GM10266 (cell line): ENCODE measurements at regions not wholly inside any gene's neighbourhood (a gene's known extent, or its start where the extent isn't known, plus 50 kb on each side); places are given as distances from the start of the nearest gene placed in this dataset.

Experiments
- DNase-seq: peaks from one replicate; pipeline ENCODE4 v3.0.0; 2012; ENCODE audit errors: extremely low spot score
- TF ChIP-seq, protein P1 (sequence below): IDR thresholded peaks from 2 replicates; pipeline ENCODE4 v1.5.1; 2012; ENCODE audit warnings: mild to moderate bottlenecking, low read depth; ENCODE audit not compliant: control insufficient read depth, insufficient read depth; ENCODE audit errors: missing control alignments

DNA sequence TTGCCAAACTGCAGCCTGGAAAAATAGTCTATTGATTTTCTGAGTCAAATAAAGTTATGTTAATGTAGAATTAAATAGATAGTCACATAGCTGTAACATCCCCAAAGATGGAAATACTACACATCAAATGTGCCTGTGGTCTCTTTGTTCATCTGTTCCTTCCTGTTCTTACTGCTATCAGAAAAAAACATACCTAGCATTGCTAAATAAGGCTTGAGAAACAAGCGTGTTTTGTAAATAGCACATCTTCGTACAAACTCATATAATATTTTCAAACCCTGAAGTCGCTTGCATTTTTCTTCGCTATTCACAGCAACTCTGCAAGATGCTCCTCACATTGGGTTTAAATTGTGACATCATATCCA is 116.1 kb downstream of the KLF6 start:
- TF ChIP-seq, protein P1, sequence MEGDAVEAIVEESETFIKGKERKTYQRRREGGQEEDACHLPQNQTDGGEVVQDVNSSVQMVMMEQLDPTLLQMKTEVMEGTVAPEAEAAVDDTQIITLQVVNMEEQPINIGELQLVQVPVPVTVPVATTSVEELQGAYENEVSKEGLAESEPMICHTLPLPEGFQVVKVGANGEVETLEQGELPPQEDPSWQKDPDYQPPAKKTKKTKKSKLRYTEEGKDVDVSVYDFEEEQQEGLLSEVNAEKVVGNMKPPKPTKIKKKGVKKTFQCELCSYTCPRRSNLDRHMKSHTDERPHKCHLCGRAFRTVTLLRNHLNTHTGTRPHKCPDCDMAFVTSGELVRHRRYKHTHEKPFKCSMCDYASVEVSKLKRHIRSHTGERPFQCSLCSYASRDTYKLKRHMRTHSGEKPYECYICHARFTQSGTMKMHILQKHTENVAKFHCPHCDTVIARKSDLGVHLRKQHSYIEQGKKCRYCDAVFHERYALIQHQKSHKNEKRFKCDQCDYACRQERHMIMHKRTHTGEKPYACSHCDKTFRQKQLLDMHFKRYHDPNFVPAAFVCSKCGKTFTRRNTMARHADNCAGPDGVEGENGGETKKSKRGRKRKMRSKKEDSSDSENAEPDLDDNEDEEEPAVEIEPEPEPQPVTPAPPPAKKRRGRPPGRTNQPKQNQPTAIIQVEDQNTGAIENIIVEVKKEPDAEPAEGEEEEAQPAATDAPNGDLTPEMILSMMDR, result no peak
- no peak for DNase-seq

DNA sequence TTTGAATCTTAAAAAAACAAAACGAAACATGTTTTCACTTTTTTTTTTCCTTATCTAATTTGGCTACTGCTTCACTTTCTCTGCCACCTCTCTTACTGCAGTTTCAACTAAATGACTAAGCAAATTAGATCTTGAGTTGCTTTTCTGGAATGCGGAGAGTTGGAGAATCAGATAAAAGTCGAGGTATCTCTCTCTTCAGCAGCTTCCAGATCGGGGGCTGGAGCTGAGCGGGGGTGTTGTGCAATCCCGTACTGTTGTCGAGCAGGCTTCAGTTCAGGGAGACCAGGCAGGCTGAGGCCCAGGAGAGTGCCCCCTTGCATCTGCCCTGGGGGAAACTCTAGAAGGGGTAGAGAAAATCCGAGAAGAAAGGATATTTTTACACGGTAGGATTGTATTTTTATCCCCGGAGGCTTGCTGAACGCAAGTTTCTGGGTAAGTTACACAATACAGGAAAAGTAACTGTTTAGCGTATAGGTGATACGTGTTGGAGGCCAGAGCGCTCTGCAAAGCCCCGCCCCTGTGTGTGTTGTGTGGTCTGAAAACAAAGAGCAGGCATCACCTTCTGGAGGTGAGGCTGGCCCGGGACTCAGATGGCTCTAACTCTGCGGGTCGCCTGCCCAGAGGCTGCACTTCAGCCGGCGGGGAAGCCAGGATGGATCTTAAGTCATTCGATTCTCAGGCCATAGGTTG is 116.6 kb downstream of the KLF6 start:
- TF ChIP-seq, protein P1, result no peak
- no peak for DNase-seq

DNA sequence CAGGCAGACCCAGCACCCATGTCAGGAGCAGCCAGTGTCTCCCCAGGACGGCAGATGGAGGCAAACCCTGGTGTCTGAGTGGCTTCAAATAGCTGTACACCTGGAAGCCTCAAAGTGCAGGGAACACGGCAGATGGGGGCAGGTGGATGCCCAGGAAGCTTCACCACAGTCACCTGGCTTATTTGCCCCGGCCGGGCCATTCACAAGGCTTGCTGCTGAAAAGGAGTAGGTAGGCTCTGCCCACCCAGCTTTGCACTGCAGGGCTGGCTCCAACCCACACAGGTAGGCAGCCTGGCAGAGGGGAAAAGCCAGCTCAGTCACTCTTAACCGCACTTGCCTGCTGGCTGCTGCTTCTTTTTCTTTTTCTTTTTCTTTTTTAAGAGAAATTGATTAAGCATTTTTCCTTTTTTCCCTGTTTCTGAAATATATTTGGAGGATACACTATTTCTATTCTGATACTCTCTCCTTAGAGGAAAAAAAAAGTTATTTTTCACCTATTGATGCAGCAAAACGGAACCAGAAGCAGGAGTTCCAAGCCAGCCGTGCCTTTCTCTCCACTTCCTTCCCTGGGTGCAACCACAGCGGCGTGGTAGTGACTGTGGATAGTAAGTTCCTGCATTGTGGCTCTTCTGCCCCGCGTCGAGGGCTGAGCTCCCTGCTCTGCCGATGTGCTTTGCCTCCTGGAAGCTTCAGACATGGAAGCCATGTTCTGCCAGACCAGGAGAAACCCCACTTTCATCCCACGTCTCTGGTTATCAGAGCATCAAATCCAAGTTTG is 118.3 kb downstream of the KLF6 start:
- TF ChIP-seq, protein P1, result no peak
- DNase-seq, result no peak

DNA sequence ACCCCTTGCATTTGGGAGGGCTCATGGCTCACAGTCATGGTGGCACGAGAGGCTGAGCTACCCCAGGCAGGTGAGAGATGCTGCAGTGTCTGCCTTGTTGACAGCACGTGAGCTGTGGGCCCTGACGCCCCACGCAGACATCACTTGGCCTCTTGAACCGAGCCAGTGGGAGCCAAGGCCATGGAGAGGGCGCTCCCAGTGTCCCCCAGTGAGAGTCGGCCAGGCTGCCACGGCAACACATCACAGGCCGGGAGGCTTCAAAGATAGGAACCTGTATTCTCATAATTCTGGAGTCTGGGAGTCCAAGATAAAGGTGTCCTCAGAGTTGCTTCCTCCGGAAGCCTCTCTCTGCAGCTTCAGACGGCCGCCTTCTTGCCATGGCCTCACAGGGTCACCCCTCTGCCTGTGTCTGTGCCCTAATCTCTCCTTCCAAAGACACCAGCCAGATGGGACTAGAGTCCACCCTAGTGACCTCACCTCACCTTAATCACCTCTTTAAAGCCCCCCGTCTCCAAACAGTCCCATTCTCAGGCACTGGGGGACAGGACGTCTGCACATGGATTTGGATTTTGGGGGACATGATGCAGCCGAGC is 119.6 kb downstream of the KLF6 start:
- DNase-seq, result no peak
- TF ChIP-seq, protein P1, result no peak

DNA sequence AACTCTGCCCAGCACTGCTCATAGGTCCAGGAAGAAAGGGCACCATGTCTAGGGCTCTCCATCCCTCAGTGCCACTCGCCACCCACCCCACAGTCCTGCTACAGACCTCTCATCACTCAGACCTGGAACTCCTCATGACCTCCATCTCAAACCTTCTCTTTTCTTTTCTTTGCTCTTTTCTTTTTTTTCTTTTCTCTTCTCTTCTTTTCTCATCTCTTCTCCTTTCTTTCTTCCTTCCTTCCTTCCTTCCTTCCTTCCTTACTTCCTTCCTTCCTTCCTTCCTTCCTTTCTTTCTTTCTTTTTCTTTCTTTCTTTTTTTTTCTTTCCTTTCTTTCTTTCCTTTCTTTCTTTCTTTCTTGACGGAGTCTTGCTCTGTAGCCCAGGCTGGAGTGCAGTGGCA is 122.2 kb downstream of the KLF6 start:
- TF ChIP-seq, protein P1, result no peak

DNA sequence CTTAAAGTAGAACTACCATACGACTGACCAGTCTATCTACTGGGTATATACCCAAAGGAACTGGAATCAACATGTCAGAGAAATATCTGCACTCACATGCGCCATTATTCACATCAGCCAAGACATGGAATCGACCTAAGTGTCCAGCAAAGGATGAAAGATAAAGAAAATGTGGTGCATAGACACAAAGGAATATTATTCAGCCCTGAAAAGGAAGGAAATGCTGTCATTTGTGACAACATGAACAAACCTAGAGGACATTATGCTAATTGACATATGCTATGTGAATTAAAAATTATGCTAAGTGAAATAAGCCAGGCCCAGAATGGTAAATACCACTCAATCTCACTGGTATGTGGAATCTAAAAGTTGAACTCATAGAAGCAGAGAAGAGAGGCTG is 123.7 kb downstream of the KLF6 start:
- TF ChIP-seq, protein P1, result no peak

More for the DNA sequence above, 122.2 kb downstream of the KLF6 start:
- DNase-seq, result no peak

DNA sequence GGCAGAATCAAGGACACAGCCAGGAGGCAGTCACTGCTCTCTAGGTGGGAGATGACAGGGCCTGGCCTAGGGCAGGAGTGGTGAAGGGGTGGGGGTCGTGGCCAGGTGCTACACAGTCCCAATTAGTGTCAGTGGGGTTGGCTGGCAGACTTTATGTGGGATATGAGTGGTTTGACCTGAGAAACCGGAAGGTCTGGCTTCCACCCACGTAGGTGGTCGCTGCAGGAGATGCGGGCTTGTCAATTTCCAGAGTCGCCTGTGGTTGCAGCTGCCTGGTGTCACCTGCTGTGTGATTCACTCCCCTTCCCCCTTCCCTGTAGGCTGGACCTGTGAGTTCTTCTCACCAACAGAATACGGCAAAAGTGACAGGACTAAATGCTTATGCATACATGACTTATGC is 124.3 kb downstream of the KLF6 start:
- DNase-seq, result no peak
- TF ChIP-seq, protein P1, result no peak

More for the DNA sequence above, 123.7 kb downstream of the KLF6 start:
- DNase-seq, result no peak
